ENCODE measurements at regions not wholly inside any gene's neighbourhood (a gene's known extent, or its start where the extent isn't known, plus 50 kb on each side); places are given as distances from the start of the nearest gene placed in this dataset.

DNA sequence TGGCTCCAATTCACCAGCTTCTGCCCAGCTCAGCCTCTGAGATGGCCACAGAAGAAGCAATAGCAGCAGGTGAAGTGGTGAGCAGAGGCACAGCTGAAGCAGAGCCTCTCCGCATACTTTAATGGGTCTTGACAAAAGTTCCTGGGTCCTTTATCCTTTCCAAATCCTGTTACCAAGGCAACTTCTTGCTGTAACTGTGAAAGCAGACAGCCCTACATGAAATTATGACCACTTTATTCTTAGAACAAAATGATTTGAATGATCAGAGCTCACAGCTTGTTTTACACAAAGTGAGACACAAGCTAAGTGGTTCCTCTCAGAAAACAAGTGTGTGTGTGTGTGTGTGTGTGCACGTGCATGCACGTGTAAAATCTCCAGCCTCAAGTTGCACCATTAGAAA is 245.6 kb downstream of the HTR7 start:
- DNase-seq (ENCODE audit: low read depth), result no peak
- H3K4me3 ChIP-seq (ENCODE audit: control insufficient read depth, low read depth, low read length), result no peak overlapping the region
- TF ChIP-seq, protein P1, sequence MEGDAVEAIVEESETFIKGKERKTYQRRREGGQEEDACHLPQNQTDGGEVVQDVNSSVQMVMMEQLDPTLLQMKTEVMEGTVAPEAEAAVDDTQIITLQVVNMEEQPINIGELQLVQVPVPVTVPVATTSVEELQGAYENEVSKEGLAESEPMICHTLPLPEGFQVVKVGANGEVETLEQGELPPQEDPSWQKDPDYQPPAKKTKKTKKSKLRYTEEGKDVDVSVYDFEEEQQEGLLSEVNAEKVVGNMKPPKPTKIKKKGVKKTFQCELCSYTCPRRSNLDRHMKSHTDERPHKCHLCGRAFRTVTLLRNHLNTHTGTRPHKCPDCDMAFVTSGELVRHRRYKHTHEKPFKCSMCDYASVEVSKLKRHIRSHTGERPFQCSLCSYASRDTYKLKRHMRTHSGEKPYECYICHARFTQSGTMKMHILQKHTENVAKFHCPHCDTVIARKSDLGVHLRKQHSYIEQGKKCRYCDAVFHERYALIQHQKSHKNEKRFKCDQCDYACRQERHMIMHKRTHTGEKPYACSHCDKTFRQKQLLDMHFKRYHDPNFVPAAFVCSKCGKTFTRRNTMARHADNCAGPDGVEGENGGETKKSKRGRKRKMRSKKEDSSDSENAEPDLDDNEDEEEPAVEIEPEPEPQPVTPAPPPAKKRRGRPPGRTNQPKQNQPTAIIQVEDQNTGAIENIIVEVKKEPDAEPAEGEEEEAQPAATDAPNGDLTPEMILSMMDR (IDR thresholded peaks at IDR 0.05; ENCODE audit: control insufficient read depth, insufficient read depth, low read depth, low read length, missing control alignments), result no peak

DNA sequence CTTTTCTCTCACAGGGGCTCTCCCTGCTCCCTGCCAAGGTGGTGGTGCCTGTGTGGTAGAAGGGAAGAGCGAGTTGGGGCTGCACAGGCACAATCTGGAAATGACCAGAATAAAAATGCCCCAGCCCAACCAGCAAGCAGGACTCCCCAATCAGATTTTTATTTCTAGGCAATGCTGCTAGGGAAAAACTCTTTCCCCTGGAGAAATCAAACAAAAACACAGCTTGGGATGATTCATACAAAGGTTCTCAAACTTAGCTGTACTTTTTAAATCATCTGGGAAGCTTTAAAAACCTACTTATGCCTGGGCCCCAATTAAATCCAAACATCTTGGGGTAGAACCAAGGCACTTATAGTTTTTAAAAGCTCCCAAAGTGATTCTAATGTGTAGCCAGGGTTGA is 243.2 kb downstream of the HTR7 start:
- H3K4me3 ChIP-seq (ENCODE audit: control insufficient read depth, low read depth, low read length), result no peak overlapping the region
- TF ChIP-seq, protein P1 (IDR thresholded peaks at IDR 0.05; ENCODE audit: control insufficient read depth, insufficient read depth, low read depth, low read length, missing control alignments), result no peak
- no peak for DNase-seq (ENCODE audit: low read depth)

- DNase-seq (ENCODE audit: low read depth), result no peak
- TF ChIP-seq, protein P1 (IDR thresholded peaks at IDR 0.05; ENCODE audit: control insufficient read depth, insufficient read depth, low read depth, low read length, missing control alignments), result no peak
- no peak overlapping the region for H3K4me3 ChIP-seq (ENCODE audit: control insufficient read depth, low read depth, low read length)
Observed at GRCh38 chr10:90621577-90621976, 236.3 kb downstream of the HTR7 start.

DNA sequence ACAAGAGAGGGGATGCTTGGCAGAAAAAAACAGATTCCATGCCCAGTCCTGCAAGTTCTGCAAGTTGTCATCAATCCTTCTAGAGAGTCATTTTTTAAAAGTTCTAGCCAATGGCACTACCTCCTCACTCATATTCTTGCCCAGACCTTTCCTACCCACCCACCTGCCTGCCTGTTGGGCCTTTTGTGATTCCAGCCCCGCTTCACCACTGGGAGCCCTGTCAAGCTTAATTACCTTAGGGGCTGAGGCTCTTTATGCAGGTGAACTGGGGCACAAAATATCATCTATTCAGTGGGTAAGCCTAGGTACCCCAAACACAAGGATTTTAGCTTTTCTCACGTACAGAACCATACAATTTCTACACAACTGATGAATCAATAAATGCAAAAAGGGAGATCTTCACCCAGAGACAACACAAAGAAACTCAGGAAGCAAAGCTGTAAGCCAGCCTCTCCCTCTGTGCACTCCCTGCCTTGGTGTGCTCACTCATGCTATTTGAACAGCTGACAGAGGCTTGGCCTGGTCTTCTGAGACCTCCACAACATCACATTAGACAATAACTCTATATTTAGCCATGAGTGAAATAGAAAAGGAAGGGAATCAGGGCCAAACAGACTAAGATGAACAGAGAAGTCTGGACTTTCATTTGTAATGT is 222.6 kb downstream of the HTR7 start:
- TF ChIP-seq, protein P1 (IDR thresholded peaks at IDR 0.05; ENCODE audit: control insufficient read depth, insufficient read depth, low read depth, low read length, missing control alignments), result no peak
- no peak for DNase-seq (ENCODE audit: low read depth)
- H3K4me3 ChIP-seq (ENCODE audit: control insufficient read depth, low read depth, low read length), result no peak overlapping the region

GRCh38 chr10:90640756-90641155 is 217.1 kb downstream of the HTR7 start:
- no peak overlapping the region for H3K4me3 ChIP-seq (ENCODE audit: control insufficient read depth, low read depth, low read length)
- TF ChIP-seq, protein P1 (IDR thresholded peaks at IDR 0.05; ENCODE audit: control insufficient read depth, insufficient read depth, low read depth, low read length, missing control alignments), result no peak

GRCh38 chr10:90641731-90642130 is 216.1 kb downstream of the HTR7 start:
- no peak for DNase-seq (ENCODE audit: low read depth)
- no peak overlapping the region for H3K4me3 ChIP-seq (ENCODE audit: control insufficient read depth, low read depth, low read length)
- TF ChIP-seq, protein P1 (IDR thresholded peaks at IDR 0.05; ENCODE audit: control insufficient read depth, insufficient read depth, low read depth, low read length, missing control alignments), result no peak

More at GRCh38 chr10:90640756-90641155, 217.1 kb downstream of the HTR7 start:
- DNase-seq (ENCODE audit: low read depth), result no peak

Data from AG09309 (cell line).